ENCODE measurements at regions not wholly inside any gene's neighbourhood (a gene's known extent, or its start where the extent isn't known, plus 50 kb on each side); places are given as distances from the start of the nearest gene placed in this dataset.

- H3K27me3 ChIP-seq = no peaks in the 10 kb centered on the region
- H3K9me3 ChIP-seq = no peaks in the 10 kb centered on the region
- WGBS (ENCODE audit: insufficient coverage, low coverage, low lambda C conversion rate, missing lambda C conversion rate) = 78% methylated on average over 2 of the region's 2 CpGs
- TF ChIP-seq CTCF (IDR thresholded peaks at IDR 0.05) (no peak), POLR2A (IDR thresholded peaks at IDR 0.05) (no peak)
- intact Hi-C loops (cut with DNase I) = no loop called here
- no peak overlapping the region for H3K4me3 ChIP-seq
- ATAC-seq (no peak), DNase-seq (no peak)
- no peaks in the 10 kb centered on the region for H3K4me1 ChIP-seq
- no peaks in the 10 kb centered on the region for H3K36me3 ChIP-seq
- no peak overlapping the region for H3K27ac ChIP-seq
These were observed 632.6 kb upstream of the WWC1 start for GRCh38 chr5:167658889-167659288.

- no peak overlapping the region for H3K27ac ChIP-seq
- no peak for DNase-seq
- intact Hi-C loops (cut with DNase I) = no loop called here
- WGBS (ENCODE audit: insufficient coverage, low coverage, low lambda C conversion rate, missing lambda C conversion rate) = 80% methylated on average over 3 of the region's 3 CpGs
- ATAC-seq = no peak
- no peaks in the 10 kb centered on the region for H3K36me3 ChIP-seq
- H3K4me1 ChIP-seq = no peaks in the 10 kb centered on the region
- no peak for TF ChIP-seq POLR2A (IDR thresholded peaks at IDR 0.05)
- TF ChIP-seq CTCF (IDR thresholded peaks at IDR 0.05) = no peak
- no peaks in the 10 kb centered on the region for H3K27me3 ChIP-seq
- no peaks in the 10 kb centered on the region for H3K9me3 ChIP-seq
- no peak overlapping the region for H3K4me3 ChIP-seq
These were observed 629.8 kb upstream of the WWC1 start for GRCh38 chr5:167661605-167662004.

DNA sequence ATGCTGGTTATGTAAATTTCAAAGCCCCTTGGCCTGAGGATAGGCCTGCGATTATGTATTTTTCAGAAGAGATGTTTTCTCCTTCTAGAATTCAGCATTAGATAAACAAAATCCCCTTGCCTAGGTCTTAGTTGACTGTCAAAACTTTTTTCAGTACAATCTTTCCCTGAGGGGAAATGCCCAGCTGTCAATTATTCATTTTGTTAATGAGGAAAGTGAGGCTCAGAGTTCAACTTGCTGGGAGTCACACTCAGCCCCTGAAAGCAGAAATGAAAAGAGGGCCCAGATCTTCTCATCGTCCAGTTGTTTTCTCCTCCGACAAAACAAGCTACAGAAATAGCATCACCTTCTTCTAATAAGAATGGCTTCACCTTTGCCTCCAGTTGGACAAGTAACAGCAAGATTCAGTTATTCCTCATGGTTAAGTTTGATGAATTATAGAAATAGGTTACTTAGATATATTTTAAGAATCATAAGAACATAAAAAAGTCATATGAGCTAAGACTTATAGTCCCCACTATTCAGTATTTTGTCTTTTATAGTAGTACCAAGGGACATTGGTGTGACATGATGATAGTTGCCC is 627.1 kb upstream of the WWC1 start:
- no peak for ATAC-seq
- intact Hi-C loops (cut with DNase I) = no loop called here
- Histone ChIP-seq H3K9me3 (no peaks in the 10 kb centered on the region), H3K27me3 (no peaks in the 10 kb centered on the region), H3K4me3 (no peak overlapping the region), H3K27ac (no peak overlapping the region), H3K36me3 (no peaks in the 10 kb centered on the region), H3K4me1 (no peaks in the 10 kb centered on the region)
- TF ChIP-seq CTCF (IDR thresholded peaks at IDR 0.05) = no peak
- no peak for TF ChIP-seq POLR2A (IDR thresholded peaks at IDR 0.05)
- WGBS (ENCODE audit: insufficient coverage, low coverage, low lambda C conversion rate, missing lambda C conversion rate) = 98% methylated on average over 3 of the region's 3 CpGs
- DNase-seq = no peak

- TF ChIP-seq CTCF (IDR thresholded peaks at IDR 0.05) (no peak), POLR2A (IDR thresholded peaks at IDR 0.05) (no peak)
- 70% methylated on average over 5 of the region's 5 CpGs for WGBS (ENCODE audit: insufficient coverage, low coverage, low lambda C conversion rate, missing lambda C conversion rate)
- H3K27me3 ChIP-seq = no peaks in the 10 kb centered on the region
- no peak overlapping the region for H3K27ac ChIP-seq
- ATAC-seq = no peak
- no peak for DNase-seq
- no peaks in the 10 kb centered on the region for H3K9me3 ChIP-seq
- no peaks in the 10 kb centered on the region for H3K4me1 ChIP-seq
- intact Hi-C loops (cut with DNase I) = no loop called here
- H3K4me3 ChIP-seq = no peak overlapping the region
- no peaks in the 10 kb centered on the region for H3K36me3 ChIP-seq
These were observed 625.5 kb upstream of the WWC1 start for GRCh38 chr5:167665841-167666375.
